ENCODE measurements at regions not wholly inside any gene's neighbourhood (a gene's known extent, or its start where the extent isn't known, plus 50 kb on each side); places are given as distances from the start of the nearest gene placed in this dataset.

- TF ChIP-seq CTCF (IDR thresholded peaks at IDR 0.05), result no peak
Observed at GRCh38 chr10:28054228-28054860, 55.5 kb upstream of the ODAD2 start.

- no peak for TF ChIP-seq CTCF (IDR thresholded peaks at IDR 0.05)
Observed at GRCh38 chr10:28049286-28049685, 50.4 kb upstream of the ODAD2 start.

Data from LNCAP (cell line).